Adipose tissue (tissue), 3 donors: ENCODE measurements at regions not wholly inside any gene's neighbourhood (a gene's known extent, or its start where the extent isn't known, plus 50 kb on each side); places are given as distances from the start of the nearest gene placed in this dataset.

ENCODE experiments used
- H3K27ac ChIP-seq: one replicate; pipeline ENCODE4 v1.5.1; 2013; ENCODE audit warnings: low read depth, low read length
- WGBS, 3 donors: extraction: QIAGEN DNeasy Blood & Tissue Kit; methylation state at CpG; one replicate each; pipeline ENCODE4 v1.1.7; 2013; 5-methylcytosine and 5-hydroxymethylcytosine counted together
- donor health status: healthy with polysubstance abuse.
- donor health status: Bipolar disorder and iron deficiency.
- donor health status: healthy.

DNA sequence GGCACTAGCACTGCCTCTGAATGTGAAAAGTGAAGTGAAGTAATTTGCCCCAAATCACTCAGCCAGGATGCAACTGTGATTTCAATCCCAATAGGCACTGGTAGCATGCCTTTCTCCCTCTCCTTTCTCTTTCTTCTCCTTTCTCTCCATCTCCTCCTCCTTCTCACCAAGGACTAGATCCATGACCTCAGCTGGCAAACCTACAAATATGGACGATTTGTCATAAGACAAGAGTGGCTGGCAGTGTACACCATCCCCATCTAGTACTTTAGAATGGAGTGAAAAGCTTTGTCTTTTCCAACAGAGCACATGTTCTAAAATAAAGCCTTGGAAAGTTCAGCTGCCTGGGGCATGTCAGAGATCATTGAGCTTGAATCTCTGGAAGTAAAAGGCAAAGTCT is 574.7 kb upstream of the CLINT1 start:
- H3K27ac ChIP-seq: no peak overlapping the region
- 60 to 65% (median 61%) methylated on average over 1 of the region's 1 CpG for WGBS, 3 donors

GRCh38 chr5:158431369-158432029 is 572.6 kb upstream of the CLINT1 start:
- WGBS, 3 donors: 88 to 92% (median 91%) methylated on average over 1 of the region's 1 CpG
- no peak overlapping the region for H3K27ac ChIP-seq

- WGBS, 3 donors: 87 to 98% (median 91%) methylated on average over 2 of the region's 2 CpGs
- H3K27ac ChIP-seq: no peak overlapping the region
Measured at GRCh38 chr5:158430798-158431167, 571.8 kb upstream of the CLINT1 start.

DNA sequence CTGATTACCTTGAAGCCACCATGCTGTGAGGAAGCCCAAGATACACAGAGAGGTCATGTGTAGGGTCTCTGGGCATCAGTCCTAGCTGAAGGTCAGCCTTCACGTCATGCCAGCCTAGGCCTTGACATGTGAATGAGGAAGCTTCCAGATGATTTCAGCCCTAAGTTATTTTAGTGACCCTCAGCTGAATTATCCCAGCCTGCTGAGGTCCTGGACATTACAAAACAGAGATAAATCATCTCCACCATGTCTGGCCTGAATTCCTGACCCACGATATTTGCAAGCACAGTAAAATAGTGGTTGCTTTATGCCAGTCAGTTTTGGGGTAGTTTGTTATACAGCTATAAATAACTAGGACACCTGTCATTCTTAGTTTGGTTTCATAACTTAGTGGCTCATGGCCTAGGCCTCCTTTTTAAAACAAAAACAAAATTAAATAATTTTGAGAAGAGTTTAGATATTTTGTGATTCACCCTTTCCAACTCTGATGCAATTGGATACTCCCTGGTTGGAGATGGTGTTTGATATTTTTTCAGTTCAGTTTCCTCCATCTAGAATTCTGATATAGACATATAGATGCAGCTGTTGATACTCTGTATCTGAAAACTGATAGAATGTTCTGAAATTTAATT is 571.3 kb upstream of the CLINT1 start:
- no peak overlapping the region for H3K27ac ChIP-seq
- 44 to 64% (median 59%) methylated on average over 2 of the region's 2 CpGs for WGBS, 3 donors

GRCh38 chr5:158429564-158429963 is 570.6 kb upstream of the CLINT1 start:
- 41 to 59% (median 52%) methylated on average over 4 of the region's 4 CpGs for WGBS, 3 donors
- no peak overlapping the region for H3K27ac ChIP-seq

DNA sequence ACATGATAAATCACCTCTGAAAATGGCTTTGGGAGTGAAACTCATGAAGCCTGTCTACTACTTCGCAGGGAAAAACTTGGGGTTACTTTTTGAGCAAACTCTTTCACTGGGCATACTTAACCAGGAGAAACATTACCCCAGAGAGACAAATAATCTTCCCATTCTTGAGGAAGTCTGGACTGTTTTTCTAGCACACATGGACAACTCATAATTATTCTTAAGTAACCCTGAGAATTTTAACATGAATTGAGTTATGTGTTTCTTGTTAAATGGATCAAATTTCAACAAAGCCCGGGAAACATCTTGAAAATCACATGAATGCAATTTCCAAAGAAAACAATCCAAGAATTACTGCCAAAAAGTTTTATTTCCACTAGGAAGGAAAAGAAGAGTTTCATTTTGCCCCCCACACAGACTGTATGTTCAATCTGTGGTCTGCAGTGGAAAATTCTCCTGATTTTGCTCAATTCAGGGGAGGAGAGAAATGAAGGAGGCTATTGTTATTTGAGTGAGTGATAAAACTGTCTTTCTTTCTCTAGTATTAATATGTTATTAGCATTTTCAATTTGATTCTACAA is 564.8 kb upstream of the CLINT1 start:
- H3K27ac ChIP-seq: no peak overlapping the region
- WGBS, 3 donors: 45 to 76% (median 61%) methylated on average over 2 of the region's 2 CpGs

GRCh38 chr5:158422653-158423515 is 563.9 kb upstream of the CLINT1 start:
- WGBS, 3 donors: 44 to 90% (median 73%) methylated on average over 9 of the region's 9 CpGs
- H3K27ac ChIP-seq: no peak overlapping the region

- H3K27ac ChIP-seq: no peak overlapping the region
- 94% methylated on average over 6 of the region's 6 CpGs for WGBS, 3 donors
Measured at GRCh38 chr5:158421319-158421718, 562.4 kb upstream of the CLINT1 start.

DNA sequence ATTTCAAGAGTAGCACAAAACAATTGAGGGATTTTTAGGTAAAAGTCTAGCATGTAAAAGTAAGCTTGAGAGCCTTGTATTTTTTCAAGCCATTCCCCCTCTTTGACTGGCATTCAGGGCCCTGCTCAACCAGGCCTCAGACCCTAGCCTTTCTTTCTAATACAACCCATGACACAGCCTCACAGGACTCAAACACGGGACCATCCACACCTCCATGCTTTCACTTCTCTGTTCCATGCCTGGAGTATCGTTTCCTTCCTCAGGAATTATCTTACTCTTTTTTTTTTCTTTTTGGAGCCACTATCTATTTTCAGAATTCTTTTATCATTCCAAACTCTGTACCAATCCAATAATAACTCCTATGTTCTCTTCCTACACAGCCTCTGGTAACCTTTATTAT is 560.2 kb upstream of the CLINT1 start:
- WGBS, 3 donors: 69 to 85% (median 80%) methylated on average over 2 of the region's 2 CpGs
- H3K27ac ChIP-seq: no peak overlapping the region

- 38 to 66% (median 60%) methylated on average over 1 of the region's 1 CpG for WGBS, 3 donors
- H3K27ac ChIP-seq: no peak overlapping the region
Measured at GRCh38 chr5:158414780-158415179, 555.8 kb upstream of the CLINT1 start.

DNA sequence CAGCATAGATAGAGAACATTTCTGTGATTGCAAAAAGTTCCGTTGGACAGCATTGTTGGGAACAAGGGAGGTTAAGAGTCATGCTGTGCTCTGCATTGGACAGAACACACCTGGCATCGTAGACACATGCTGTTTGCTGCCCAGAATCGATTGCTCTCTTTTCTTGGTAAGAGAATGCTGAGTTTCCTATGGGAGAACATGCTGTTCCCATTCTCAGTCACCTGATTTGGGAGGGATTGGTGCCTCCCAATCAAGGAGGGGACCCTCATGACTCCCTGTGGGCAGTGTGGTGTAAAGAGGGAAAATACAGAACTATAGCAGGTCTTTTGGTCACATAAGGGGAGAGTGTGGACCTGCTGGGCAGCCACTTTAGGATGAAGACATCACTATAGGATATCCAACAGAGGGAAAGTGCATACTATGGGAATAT is 555.4 kb upstream of the CLINT1 start:
- no peak overlapping the region for H3K27ac ChIP-seq
- WGBS, 3 donors: 61 to 75% (median 70%) methylated on average over 3 of the region's 3 CpGs

GRCh38 chr5:158413122-158413680 is 554.3 kb upstream of the CLINT1 start:
- WGBS, 3 donors: 65 to 92% (median 65%) methylated on average over 4 of the region's 4 CpGs

DNA sequence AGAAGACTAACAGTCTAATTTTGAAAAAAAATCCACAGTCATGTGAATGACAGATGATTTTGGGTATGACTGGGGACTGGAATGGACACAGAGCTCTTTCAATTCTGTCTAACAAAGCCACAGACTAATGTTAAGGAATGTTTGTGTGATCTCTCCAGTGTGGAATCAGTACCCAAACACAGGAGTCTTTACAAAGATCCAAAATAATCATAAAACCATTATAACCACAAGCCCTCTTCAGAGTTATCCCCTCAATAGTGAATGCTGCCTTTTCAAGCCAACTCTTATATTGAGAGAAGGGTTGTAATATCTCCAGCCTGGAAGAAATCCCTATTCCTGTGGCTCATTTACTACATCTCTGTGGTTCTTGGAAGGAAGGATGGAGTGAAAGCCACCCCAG is 552.0 kb upstream of the CLINT1 start:
- no peak overlapping the region for H3K27ac ChIP-seq

More at GRCh38 chr5:158413122-158413680, 554.3 kb upstream of the CLINT1 start:
- H3K27ac ChIP-seq: no peak overlapping the region

DNA sequence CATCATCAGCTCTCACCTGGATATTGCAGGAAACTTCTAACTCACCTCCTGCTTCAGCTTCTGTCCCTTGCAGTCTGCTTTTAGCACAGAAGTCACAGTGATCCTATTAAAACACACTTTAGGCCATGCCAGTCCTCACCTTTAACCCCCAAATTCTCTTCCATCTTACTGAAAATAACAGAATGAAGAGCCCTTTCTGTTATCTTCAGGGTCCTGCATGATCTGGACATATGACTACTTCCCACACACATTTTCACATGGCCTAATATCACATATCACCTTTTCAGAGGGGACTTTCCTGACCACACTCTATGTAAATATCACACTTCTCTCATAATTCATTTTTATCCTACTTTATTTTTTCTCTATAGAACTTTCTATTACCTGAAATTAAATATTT is 550.6 kb upstream of the CLINT1 start:
- no peak overlapping the region for H3K27ac ChIP-seq

- no peak overlapping the region for H3K27ac ChIP-seq
Measured at GRCh38 chr5:158407824-158408195, 548.9 kb upstream of the CLINT1 start.

DNA sequence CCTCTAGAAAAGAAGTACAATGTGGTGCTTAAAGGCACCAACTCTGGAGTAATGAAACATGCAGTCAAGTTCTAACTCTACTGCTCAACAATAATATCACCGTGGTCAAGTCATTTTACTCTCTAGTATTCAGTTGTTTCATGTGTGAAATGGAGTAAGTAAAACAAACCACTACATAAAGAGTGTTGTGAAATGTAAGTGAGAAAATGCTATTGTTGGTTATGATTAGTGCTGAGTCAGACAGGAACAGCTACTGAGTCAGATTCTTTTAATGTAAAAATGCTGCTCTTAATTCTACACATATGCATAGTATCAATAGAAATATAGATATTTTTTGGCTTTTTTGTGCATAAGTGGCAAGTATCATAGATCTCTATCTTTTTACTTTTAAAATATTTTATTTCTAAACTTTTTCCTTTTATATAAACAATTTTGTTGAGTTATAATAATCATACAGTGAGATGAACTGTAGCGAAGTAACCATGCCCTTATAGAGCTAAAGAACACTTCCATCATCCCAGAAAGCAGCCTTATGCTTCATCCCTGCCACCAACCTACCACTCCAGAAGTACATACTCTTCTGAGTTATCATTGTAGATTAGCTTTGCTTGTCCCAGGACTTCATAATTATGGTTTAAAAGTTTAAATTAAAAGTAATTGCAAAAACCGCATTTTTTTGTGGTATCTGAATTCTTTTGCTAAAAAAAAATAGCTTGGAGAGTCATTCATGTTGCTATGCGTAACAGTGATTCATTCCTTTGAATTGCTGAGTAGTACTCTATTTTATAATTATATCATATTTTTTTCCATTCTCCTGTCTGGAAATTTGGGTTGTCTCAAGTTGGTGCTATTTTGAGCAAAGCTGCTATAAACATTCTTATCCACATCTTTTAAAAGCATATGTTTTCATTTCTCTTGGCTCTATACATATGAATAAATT is 548.2 kb upstream of the CLINT1 start:
- 67 to 78% (median 76%) methylated on average over 4 of the region's 4 CpGs for WGBS, 3 donors
- H3K27ac ChIP-seq: no peak overlapping the region

DNA sequence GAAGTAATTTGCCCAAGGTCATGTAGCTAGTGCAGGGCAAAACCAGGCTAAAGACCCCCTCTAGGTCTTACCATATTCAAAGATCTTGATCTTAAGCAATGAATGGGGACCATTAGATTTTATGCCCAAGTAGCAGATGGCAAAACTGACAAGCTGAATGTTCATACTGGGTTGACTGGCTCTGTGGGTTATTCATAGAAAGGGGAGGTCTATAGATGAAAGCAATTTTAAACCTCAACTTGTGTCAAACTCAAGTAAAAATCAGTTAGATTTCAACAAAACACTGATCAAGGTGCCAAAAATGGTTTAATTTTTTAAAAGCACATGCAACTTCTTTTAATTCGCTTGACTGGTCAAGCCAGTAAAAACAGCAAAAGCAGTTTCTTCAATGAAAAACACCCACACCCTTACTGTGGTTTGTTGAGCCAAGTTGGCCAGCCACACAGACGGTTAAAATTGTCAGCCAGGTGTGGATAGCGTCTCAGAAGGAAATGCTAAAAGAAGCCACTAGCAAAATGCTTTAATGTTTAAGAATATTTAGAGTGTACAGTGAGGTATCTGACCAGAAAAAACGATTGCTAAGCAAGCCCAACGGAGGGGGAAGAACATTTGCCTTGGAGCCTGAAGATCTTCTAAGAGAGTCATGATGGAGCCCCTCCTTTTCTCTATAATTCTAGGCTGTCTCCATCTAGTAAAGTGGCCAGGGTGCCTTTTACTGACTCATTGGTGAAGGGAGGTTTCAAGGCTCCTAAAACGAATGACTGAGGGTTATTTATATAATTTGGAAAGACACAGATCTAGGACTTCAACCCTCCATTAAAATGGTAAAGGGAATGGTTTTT is 539.6 kb upstream of the CLINT1 start:
- 70 to 83% (median 73%) methylated on average over 6 of the region's 6 CpGs for WGBS, 3 donors
- H3K27ac ChIP-seq: no peak overlapping the region
